ENCODE measurements at regions not wholly inside any gene's neighbourhood (a gene's known extent, or its start where the extent isn't known, plus 50 kb on each side); places are given as distances from the start of the nearest gene placed in this dataset.

- no peak for TF ChIP-seq POLR2A (IDR thresholded peaks at IDR 0.05; ENCODE audit: low read depth)
- no peak for TF ChIP-seq POLR2AphosphoS5 (IDR thresholded peaks at IDR 0.05)
- no peak for TF ChIP-seq CTCF (IDR thresholded peaks at IDR 0.05)
- TF ChIP-seq EP300 (IDR thresholded peaks at IDR 0.05), result no peak
Measured at GRCh38 chr17:77891602-77892001, 66.9 kb upstream of the TNRC6C start.
